A172 (cell line): ENCODE measurements at regions not wholly inside any gene's neighbourhood (a gene's known extent, or its start where the extent isn't known, plus 50 kb on each side); places are given as distances from the start of the nearest gene placed in this dataset.

Experiments used
- DNase-seq: peaks from one replicate; pipeline ENCODE4 v3.0.0-alpha.2; 2015; ENCODE audit warnings: low spot score

DNA sequence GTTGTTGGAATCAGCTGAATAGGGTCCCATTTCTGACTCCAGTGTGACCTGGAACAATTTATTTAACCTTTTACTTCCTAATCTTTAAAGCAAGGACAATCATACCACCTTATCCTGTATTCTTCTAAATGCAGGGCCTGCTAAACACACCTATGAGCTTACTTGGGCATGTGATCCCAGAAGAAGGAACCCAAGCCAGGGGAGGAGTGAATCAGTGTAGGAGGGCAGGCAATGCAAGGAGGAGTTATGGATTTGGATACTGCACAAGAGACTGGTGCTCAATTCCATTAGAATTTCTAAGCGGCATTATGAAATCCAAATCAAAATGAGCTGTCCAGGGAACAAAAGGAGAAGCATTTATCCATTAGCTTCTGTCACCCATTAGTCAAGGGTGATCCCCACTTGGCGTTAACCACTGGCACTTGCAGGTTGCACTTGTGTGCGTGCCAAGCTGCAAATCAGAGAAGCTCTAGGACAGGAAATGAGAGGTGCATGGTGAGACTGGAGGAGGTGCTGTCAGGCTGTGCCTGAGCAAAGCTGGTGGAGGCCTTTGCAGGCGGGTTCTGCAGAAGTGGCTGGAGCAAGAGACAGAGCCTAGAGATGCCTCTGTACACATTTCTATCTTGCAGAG lies 297.2 kb upstream of the PLXNA2 start:
- no peak for DNase-seq

DNA sequence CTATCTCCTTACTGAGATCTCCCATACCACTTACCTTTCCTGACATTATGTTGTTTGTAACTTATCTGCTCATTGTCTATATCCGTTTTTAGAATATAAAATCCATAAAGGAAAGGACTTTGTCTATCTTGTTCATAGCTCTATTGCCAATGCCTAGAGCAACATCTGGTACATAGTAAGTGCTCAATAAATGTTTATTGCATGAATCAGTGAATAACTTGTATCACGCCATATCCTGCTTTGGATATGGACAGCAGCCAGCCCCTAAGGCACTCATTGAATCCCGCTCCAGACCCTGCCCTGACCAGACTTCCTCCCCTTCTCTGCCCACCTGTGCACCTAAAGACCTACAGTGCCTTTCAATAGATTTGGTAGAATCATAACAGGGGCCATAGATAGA lies 298.1 kb upstream of the PLXNA2 start:
- DNase-seq: no peak

DNA sequence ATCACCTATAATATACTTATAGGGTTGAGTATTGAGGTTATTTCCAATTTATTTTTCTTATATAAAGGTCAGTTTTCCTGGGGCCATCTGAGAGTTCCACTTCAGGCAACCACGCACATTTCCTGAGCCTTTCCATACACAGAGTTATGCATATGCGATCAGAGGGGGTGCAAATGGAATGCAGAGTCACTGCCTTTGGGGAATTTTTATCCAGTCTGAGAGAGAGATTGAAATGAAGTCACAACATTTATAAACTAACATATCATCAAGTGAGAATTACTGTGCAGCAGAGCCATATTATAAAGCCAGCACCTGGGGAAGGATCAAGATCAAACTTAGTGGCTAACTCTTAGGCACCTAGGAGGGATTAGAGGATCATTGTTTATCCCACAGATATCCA lies 299.9 kb upstream of the PLXNA2 start:
- no peak for DNase-seq

DNA sequence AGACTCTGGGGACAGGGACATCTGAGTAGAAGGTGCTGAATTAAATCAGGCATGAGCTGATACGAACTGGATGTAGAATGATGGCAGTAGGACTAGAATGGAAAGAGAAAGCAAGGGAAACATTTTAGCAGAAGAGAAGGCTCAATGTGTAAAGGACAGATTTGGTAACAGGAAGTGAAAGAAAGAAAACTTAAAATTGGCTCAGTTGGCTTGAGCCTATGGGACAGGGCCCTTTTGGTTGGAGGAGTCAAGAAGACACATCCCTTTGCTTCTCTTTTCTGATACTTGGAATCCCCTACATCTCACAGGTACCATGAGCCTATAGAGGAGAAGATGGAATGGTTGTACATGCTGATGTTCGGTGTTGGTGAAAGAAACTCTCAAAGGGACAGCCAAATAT lies 300.6 kb upstream of the PLXNA2 start:
- no peak for DNase-seq

DNA sequence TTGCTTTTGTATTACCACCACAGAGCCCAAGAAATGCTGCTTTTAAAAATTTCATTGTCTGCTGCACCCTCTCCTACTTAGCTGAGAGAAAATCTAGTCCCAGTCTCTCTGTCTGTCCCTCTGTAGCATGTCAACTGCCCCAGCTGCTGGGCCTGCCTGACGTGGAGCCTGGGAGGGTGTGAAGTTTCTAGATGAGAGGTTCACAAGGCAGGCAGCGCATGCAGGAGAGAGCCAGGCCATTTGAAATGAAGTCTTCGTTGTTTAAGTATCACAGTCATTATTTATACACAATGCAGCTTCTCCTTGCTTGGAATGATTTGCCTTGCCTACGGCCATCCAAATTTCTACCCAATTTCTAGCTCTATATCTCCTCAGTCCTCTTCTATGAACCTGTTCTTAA lies 306.8 kb upstream of the PLXNA2 start:
- no peak for DNase-seq

DNA sequence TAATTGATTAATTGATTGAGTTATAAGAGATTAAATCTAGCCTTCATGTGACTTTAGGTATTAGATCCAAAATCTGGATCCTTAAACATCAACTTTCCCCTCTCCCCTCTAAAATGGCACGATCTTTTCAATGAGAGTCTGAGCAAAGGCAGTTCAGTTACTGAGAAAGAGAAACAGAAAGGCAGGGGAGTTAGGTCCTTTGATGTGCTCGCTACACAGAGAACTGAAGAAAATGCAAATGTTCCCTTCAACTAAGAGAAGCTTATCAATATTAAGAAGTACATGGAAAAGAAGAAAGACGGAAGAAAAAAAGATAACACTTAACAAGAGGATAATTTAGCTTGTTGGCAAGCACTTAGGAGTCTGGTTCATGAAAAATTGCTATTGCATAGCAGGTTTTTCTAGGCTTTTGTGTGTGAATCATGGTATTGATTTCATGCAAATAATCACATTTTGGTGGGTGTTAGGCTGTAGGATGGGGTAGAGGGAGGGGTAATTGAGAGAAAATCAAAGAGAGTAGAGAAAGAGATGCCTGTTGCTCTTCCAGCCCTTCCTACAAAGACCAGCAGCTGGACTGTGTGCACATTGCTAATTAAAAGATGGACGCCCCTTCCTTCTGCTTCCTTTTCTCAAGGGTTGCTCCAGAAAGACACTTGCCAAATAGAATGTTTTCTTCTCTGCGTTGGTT lies 307.6 kb upstream of the PLXNA2 start:
- no peak for DNase-seq

DNA sequence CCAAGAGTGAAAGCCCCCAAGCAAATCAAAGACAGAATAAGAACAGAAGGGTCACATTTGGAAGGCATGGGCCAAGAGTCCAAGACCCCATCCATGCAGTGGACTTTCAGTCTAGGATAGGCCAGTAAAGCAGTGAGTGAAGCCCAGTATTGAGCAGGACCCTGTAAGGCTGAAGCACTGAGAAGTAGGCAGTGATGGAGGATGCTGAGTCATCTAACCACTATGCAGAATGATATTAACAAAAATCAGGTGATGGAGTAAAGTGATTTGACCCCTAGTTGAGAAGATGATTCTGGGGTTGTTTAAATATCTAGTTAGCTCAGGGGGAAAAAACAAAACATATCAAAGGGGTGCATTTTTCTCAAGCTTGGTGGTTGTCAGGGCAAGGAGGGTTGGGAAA lies 308.7 kb upstream of the PLXNA2 start:
- no peak for DNase-seq

DNA sequence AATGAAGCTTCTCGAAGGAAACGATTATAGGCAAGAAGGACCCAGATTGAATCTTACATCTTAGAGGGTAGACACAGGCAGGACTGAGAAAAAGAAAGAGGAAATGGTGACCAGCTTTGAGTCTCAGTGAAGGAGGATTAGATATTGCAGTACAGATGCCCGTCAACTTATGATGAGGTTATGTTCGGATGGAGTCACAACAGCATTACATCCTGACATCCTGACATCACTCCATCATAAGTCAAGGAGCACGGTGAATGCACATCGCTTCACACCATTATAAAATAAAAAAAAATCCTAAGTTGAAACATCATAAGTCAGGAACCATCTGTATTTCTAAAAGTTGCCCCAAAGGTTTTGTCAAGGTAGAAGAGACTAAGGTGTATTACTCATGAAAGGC lies 312.3 kb upstream of the PLXNA2 start:
- no peak for DNase-seq

DNA sequence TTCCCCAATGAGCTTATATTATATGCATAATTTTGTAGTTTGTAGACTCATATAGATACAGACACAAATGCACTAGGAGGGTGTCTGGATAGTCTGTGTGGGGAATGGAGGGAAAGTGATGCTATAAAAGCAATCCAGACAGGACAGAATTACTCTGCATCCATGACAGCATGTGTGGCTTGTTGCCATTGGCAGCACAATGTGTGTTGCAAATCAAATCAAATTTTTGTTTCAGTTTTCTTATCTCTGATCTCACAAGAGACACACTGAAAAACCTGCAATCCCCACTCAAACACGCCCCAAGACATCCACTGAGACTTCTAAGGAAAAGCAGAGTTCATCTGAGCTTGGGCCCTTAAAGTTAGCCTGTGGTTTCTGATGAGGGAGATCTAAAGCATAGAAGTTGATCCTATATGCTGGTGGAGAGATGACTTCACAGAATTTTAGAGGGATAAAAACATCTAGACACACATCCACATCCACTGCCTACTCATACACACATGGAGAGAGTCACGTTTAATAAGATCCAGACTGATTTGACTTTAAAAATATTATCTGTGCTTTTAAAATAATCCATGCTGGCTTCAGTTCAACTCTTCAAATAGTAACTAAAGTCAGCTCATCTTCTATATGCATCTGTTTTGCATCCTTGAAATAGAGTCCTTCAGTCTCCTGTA lies 313.0 kb upstream of the PLXNA2 start:
- no peak for DNase-seq

DNA sequence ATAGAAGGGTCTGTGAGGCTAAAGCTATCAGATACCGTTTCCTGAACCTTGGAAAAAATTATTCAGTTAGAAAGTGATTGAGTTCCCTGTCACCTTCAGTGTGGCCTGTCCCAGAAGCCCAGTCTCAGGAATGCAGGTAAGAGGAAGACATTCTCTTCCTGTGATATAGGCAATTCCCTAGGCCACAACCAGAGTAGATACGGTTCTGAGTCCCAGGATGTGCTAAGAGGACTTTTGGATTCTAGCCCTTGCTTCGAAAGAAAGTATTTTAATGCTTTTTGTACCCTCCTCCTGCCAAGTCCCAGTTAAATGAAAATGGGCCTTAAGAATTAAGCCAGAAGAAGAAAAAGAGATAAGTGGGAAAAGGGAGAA lies 313.5 kb upstream of the PLXNA2 start:
- DNase-seq: no peak

DNA sequence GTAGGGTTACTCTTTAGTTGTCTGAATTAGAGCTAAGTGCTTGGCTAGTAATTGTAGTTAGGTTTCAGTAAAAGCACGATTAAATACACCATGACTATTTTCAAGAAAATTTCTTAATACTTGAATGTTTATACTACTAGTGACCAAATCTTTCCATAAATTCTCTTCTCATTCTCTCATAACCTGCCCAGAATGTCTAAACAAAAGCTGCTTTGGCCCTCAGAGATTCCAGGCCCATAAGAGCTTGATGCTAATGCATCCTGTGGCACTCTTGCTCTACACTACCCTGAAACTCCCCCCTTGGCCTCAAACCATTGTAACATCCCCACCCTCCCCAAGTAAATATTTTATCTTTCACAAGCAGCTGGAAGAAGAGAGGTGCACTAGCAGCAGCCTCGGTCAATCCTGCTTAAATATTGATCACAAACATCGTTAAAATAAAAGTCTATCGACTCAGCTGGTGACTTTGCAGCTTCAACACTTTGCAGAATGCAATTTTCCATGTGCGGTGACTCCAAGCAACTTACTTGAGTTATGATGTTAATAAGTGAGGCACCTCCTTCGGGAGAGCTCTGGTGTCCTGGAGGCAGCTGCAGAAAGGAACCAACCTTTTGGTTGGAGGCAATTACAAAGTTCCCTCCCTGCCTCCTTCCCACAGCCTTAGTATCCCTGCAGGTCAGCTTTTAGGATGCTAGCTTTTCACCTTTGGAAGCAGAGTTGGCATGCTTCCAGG lies 315.6 kb upstream of the PLXNA2 start:
- no peak for DNase-seq

DNA sequence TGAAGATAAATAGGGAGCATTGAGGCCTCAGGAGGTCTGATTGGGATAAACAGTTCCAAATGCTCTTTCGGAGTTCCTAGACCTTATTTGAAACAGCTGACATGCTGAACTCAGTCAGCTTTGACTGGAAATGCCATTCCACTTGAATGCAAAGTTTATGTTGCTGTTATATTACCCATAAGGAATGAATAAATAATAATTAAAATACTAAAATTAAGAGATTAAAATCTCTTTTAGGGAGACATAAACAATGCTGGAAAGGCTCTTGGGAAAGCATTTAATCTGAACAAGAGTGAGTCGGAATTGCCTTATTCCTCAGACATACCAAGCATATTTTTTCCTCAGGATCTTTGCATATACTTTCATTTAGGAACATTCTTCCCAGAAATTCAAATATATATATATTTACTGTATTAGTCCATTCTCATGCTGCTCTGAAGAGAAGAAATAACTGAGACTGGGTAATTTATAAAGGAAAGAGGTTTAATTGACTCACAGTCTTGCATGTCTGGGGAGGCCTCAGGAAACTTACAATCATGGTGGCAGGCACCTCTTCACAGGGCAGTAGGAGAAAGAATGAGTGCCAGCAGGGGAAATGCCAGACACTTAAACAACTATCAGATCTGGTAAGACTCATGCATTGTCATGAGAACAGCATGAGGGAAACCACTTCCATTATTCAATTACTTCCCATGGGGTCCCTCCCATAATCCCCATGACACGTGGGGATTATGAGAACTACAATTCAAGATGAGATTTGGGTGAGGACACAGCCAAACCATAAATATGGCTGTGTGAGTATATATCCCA lies 318.2 kb upstream of the PLXNA2 start:
- no peak for DNase-seq

DNA sequence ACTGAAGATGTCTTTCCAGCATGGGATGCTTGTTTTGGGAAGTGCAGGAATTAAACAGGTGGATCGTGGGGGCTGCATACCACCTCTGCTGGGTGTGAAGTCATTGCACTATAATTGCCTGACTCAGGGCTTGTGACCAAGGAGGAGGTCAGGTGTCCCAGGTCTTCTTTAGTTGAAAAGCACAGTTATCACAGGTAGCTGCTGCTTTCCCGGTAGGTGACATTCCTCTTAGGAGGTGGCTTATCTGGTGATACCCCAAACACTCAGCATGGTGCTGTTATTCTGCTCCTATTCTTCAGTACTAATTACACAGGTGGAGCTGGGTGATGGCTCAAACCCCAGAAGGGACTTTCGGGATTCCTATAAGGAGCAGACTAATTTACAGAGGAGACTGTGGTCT lies 320.3 kb upstream of the PLXNA2 start:
- DNase-seq: no peak

DNA sequence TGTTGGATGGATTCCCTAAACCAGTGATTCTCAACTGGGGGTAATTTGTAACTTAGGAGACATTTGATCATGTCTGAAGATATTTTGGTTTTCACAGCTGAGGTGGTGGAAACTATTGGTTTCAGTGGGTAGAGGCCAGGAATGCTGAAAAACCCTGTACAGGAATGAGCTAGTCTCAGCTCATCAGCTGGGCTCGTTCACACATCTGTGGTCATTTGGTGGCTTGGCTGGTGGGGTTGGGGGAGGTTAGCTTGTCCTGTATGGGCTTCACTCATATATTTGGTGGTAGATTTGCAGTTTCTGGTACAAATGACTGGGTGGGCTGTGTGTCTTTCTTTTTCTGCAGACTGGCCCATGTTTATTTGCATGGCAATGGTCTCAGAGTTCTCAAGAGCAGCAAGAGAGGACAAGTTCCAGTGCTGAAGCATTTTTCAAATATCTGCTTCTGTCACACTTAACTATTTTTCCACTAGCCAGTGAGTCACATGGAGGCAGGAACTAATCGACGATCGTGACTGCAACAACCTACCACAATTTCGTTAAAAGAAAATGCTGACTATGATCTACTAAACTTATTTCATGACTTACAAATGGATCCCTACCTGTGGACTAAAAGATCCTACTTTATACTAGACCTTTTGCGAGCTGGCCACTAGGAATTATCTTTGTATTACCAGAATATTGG lies 321.7 kb upstream of the PLXNA2 start:
- no peak for DNase-seq

DNA sequence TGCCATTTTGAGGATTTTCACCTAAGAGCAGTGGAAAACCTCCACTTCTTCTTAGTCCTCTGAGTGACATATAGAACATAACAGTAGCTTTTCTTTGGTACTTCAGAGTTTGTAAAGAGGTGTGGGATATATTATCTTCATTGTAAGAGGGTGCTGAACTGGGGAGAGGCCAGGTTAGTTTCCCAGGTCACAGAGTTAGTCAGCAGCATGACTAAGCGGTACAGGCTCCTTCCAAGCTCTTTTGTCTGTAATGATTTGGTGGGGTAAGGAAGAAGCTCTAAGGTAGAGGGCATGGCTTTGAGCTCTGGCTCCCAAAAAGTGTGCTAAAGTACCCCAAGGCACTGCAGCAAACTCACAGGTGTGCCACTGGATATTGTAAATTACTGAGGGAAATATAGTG lies 325.0 kb upstream of the PLXNA2 start:
- no peak for DNase-seq

DNA sequence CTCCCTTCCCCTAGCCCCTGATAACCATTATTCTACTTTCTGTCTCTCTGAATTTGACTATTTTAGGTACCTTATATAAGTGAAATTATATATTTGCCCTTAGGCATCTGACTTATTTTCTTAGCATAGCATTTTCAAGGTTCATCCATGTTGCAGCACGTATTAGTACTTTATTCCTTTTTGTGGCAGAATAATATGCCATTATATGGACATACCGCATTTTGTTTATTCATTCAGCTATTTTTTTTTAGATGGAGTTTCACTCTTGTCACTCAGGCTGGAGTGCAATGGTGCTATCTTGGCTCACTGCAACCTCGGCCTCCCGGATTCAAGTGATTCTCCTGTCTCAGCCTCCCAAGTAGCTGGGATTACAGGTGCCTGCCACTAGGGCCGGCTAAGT lies 326.2 kb upstream of the PLXNA2 start:
- no peak for DNase-seq

DNA sequence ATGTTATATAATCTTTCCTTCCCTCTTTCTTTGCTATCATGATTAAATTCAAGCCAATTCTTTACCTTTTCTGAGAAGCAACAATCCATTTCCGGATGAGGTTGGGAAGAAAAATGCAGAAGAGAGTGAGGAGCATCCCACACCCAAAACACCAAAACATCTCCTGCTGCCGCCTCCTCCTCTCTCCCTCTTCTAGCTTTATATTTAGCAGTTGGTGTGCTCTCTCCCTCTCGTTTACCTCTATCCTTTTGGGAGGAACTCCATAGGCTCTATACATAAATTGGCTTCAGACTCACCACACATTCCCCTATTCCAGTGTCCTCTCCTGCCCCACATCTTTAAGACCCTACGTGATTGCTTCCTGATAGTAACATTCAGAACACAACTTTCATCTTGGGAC lies 332.2 kb upstream of the PLXNA2 start:
- no peak for DNase-seq

DNA sequence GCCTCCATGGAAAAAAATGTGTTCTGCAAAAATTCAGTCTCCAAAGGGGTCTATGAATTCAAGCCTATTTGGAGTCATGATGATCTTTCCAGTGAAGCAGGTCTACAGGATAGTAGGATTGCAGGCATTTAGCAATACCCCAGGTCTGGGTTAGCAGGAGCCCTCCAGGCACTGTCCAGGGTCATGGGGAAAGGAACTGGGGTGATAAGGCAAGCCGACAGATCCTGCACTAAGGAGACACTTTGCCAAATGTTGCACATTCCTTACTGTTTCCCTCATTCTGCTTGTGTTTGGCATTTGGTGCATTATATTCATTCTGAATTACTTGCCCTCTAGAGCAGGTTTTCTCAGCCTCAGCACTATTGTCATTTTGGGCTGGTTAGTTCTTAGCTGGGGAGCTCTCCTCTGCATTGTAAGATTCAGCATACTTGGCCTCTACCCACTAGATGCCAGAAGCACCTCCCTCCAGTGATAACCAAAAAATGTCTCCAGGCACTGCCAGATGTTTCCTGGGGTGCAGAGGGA lies 333.3 kb upstream of the PLXNA2 start:
- DNase-seq: no peak

DNA sequence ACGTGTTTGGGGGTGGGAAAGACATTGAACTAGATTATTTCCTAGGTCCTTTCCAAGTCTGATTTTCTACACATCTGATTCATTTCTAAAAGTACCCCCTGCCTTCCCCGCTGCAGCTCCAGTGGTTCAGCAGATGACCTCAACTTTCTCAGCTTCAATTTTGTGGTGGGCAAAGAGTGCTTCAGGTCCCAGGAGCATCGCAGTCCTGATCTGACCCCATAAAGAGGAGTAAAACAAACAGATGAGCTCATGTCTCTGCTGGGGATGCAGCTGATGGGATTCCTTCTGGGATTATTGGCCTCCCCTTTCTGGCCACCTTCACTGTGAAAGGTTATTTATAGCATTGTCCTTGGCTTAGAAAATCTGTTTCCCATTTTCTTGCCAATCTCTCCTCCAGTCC lies 337.0 kb upstream of the PLXNA2 start:
- DNase-seq: no peak

DNA sequence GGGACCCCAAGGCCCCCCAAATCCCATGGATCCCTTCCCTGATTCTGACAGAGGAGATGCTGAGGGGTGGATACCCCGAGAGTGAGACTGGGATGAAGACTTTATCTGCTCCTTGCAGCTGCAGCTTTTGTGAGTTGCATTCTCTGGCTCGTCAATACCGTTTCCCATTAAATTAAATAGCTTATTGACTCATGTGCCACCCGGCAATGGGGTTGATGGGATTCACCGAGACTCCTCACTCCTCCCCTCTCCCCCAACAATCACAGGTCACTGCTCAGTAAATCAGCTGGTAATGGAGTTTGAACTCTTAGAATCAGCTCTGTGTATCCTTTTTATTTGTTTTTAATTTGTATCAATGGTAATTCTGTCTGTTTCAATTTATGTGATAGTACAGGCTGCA lies 337.5 kb upstream of the PLXNA2 start:
- DNase-seq: no peak

DNA sequence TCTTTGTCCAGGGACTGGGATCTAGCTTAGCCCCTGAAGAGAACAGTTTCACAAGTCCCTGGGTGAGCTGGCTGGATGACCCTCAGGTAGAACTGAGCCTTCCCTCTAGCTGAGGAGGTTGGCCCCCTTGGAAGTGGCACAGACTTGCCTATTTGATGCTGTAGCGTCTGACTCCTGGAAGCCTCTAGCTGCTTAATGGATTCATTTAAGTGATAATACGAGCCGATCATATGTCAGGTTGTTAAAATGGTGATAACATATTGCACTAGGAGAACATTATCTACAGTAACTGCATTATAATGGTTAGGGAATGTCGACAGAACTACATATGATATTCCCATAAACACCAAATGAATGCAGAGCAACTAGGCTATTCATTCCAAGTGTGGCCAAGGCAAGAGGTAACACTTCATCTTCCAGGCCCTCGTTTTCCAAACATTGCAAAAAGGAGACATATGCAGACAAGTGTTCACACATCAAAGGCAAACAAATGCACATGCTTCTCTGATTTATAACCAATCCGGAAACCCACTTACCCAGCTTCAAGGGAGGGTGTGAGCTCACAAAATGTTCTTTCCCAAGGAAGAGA lies 340.1 kb upstream of the PLXNA2 start:
- no peak for DNase-seq
